DOHH2 (cell line): ENCODE measurements at regions not wholly inside any gene's neighbourhood (a gene's known extent, or its start where the extent isn't known, plus 50 kb on each side); places are given as distances from the start of the nearest gene placed in this dataset.
"Not testable (repeated sequence)": the region's sequence is repeated elsewhere in the genome, so short reads cannot be mapped to it uniquely, and the experiment has no call there.

Source experiments
- H3F3A ChIP-seq: fragments of 200-600 bp; sonication (generic), shearing (Covaris generic); 2 replicates; pipeline ENCODE4 v1.6.0; 2016; ENCODE audit warnings: antibody characterized with exemption, mild to moderate bottlenecking; ENCODE audit not compliant: control insufficient read depth, insufficient read depth
- H3K27ac ChIP-seq: fragments of 200-600 bp; sonication (generic); 2 replicates; pipeline ENCODE4 v1.5.1; 2014; ENCODE audit warnings: low read depth, mild to moderate bottlenecking, low read length, moderate library complexity
- H3K27me3 ChIP-seq: fragments of 200-600 bp; sonication (generic); 2 replicates; pipeline ENCODE4 v1.6.1; 2014; ENCODE audit warnings: mild to moderate bottlenecking, low read length, mixed read lengths; ENCODE audit not compliant: control insufficient read depth
- H3K36me3 ChIP-seq: fragments of 200-600 bp; sonication (generic); 2 replicates; pipeline ENCODE4 v1.6.1; 2014; ENCODE audit warnings: mild to moderate bottlenecking, low read length, moderate library complexity, mixed read lengths; ENCODE audit not compliant: control insufficient read depth
- H3K4me1 ChIP-seq: fragments of 200-600 bp; sonication (generic); 2 replicates; pipeline ENCODE4 v1.6.1; 2014; ENCODE audit warnings: mild to moderate bottlenecking, low read length, mixed read lengths; ENCODE audit not compliant: control insufficient read depth
- H3K4me2 ChIP-seq: fragments of 200-600 bp; sonication (generic); 2 replicates; pipeline ENCODE4 v1.6.0; 2014; ENCODE audit warnings: mild to moderate bottlenecking, low read length, moderate library complexity
- H3K4me3 ChIP-seq: fragments of 200-600 bp; sonication (generic); 2 replicates; pipeline ENCODE4 v1.5.1; 2014; ENCODE audit warnings: mild to moderate bottlenecking, low read length, mixed read lengths
- H3K79me2 ChIP-seq: fragments of 200-600 bp; sonication (generic); 2 replicates; pipeline ENCODE4 v1.6.1; 2014; ENCODE audit warnings: mild to moderate bottlenecking, low read length, mixed read lengths; ENCODE audit not compliant: control insufficient read depth
- H3K9me2 ChIP-seq: fragments of 200-600 bp; sonication (generic); replicated peaks from 2 replicates; pipeline ENCODE4 v1.6.1; 2014; ENCODE audit warnings: mild to moderate bottlenecking, low read length, mixed read lengths; ENCODE audit not compliant: control insufficient read depth
- H3K9me3 ChIP-seq: fragments of 200-600 bp; sonication (generic); 2 replicates; pipeline ENCODE4 v1.6.1; 2014; ENCODE audit warnings: antibody characterized with exemption, low read length, mixed read lengths; ENCODE audit not compliant: control insufficient read depth, insufficient read depth
- H4K20me1 ChIP-seq: fragments of 200-600 bp; sonication (generic); 2 replicates; pipeline ENCODE4 v1.6.0; 2014; ENCODE audit warnings: low read depth, mild to moderate bottlenecking, antibody characterized with exemption, low read length, moderate library complexity; ENCODE audit not compliant: control insufficient read depth, insufficient read depth
- EZH2phosphoT487 ChIP-seq: fragments of 200-600 bp; sonication (generic); IDR thresholded peaks from 2 replicates; pipeline ENCODE4 v1.6.1; 2017; ENCODE audit warnings: borderline replicate concordance, mild to moderate bottlenecking, antibody characterized with exemption, low read length, moderate library complexity, mixed read lengths
- TF ChIP-seq, protein P1 (sequence below): fragments of 200-600 bp; sonication (generic); IDR thresholded peaks from one replicate; pipeline ENCODE4 v1.5.1; 2014; ENCODE audit warnings: antibody characterized with exemption, mild to moderate bottlenecking, low read depth, low read length; ENCODE audit not compliant: poor library complexity, severe bottlenecking

DNA sequence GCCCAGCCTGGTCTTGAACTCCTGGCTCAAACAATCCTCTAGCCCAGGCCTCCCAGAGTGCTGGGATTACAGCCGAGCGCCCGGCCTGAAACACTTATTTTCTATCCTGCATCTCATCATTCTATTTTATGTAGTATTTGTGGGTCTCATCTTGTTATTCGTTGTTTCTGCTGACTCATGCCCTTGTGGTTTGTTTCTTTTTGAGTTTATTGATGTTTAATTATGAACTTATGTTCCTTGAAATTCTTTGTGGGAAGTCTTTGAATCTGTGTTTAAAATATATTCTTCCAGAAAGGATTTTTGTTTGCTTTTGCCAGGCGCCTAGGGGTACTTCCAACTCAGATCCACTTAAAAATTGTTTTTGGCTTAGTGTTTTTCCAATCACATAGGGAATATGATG is 78.3 kb upstream of the C15orf39 start:
- H3K4me1 ChIP-seq: 0 out of 2 replicates have a peak, but pooled peaks cover 2% of the 10 kb centered on the region
- no peaks in the 10 kb centered on the region for H4K20me1 ChIP-seq
- H3F3A ChIP-seq: no peaks in the 10 kb centered on the region
- H3K4me3 ChIP-seq: no peak overlapping the region
- H3K36me3 ChIP-seq: no peaks in the 10 kb centered on the region
- H3K79me2 ChIP-seq: no peaks in the 10 kb centered on the region
- H3K27ac ChIP-seq: no peak overlapping the region
- H3K27me3 ChIP-seq: no peaks in the 10 kb centered on the region
- no peak for TF ChIP-seq EZH2phosphoT487
- TF ChIP-seq, protein P1, sequence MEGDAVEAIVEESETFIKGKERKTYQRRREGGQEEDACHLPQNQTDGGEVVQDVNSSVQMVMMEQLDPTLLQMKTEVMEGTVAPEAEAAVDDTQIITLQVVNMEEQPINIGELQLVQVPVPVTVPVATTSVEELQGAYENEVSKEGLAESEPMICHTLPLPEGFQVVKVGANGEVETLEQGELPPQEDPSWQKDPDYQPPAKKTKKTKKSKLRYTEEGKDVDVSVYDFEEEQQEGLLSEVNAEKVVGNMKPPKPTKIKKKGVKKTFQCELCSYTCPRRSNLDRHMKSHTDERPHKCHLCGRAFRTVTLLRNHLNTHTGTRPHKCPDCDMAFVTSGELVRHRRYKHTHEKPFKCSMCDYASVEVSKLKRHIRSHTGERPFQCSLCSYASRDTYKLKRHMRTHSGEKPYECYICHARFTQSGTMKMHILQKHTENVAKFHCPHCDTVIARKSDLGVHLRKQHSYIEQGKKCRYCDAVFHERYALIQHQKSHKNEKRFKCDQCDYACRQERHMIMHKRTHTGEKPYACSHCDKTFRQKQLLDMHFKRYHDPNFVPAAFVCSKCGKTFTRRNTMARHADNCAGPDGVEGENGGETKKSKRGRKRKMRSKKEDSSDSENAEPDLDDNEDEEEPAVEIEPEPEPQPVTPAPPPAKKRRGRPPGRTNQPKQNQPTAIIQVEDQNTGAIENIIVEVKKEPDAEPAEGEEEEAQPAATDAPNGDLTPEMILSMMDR: no peak
- no peaks in the 10 kb centered on the region for H3K9me3 ChIP-seq
- no peak overlapping the region for H3K4me2 ChIP-seq
- no peaks in the 10 kb centered on the region for H3K9me2 ChIP-seq

DNA sequence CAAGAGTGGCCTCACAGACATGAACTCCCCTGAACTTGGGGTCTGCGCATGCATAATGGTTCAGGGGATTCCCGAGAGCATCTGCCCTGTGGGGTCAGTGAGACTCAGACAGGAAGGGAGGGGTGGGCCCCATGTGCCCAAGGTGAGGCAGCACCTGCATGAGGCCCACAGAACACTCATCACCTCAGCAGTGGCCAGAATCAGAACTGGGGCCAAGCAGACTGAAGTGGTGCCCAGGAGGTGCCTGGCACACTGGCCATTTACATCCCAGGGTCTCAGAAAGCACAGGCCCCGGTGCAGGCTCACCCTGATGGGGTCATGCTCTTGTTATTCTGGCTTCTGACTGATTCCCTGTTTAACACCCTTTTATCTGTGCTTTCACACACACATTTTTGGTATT is 77.4 kb upstream of the C15orf39 start:
- not testable (repeated sequence) for H3K36me3 ChIP-seq, H3K79me2 ChIP-seq, H3F3A ChIP-seq, H3K27me3 ChIP-seq, H3K9me3 ChIP-seq, H3K4me1 ChIP-seq, H3K4me3 ChIP-seq, H4K20me1 ChIP-seq, H3K9me2 ChIP-seq, H3K27ac ChIP-seq, H3K4me2 ChIP-seq

DNA sequence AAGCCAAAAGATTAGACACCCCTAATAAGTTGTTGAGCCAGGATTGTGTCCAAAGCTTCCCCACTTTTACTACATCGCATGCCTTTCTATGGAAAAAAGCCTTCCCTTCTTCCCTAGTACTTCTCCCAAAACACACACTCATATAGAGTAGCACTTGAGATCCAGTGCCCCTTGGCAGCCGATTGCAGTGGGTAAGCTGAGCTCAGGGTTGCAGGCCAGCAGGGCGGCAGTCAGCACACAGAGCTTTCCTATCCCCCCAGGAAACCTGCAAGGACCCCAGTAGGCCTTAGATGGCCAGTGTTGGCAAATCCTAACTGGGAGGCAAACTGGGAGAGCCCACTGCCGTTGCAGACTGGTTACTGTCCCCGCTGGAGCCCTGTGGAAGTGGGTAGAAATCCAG is 75.7 kb upstream of the C15orf39 start:
- Histone ChIP-seq H4K20me1 (no peaks in the 10 kb centered on the region), H3K79me2 (no peaks in the 10 kb centered on the region), H3K9me3 (no peaks in the 10 kb centered on the region), H3K4me1 (0 out of 2 replicates have a peak, but pooled peaks cover 3% of the 10 kb centered on the region), H3F3A (no peaks in the 10 kb centered on the region), H3K27ac (no peak overlapping the region), H3K4me2 (no peak overlapping the region), H3K27me3 (no peaks in the 10 kb centered on the region), H3K4me3 (no peak overlapping the region), H3K36me3 (no peaks in the 10 kb centered on the region), H3K9me2 (no peaks in the 10 kb centered on the region)
- TF ChIP-seq, protein P1: no peak
- no peak for TF ChIP-seq EZH2phosphoT487

DNA sequence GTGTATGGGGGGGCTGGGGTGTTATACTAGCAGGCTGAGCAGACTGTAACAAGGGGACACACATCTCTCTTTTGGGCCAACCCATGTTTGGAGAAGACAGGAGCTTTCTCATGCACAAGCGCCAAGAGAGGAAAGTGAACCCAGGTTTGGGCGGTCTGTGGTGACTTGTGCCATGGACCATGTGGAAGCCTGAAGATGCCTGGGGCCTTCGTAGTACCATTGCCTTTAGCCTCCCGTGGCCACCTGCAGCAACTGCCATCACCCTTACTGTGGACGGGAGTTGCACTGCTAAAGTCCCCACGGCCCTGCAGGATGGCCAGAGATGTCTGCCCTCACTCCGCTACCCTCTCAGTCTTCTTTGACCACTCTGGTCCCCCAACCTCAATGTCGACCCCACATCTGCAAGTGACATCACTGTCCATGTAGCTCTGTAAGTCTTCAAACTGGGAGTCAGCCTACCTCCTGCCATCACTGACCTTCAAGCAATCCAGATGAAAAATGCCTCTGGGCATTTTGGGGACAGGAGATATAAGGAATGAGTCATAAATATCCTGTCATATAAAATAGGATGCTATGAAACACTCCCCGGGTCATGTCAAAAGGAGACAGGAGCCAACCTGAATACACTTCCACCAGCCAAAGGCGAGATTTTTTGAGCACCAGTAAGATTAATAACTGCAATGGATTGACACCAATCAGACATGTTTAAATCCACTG is 74.7 kb upstream of the C15orf39 start:
- no peak overlapping the region for H3K4me3 ChIP-seq
- no peaks in the 10 kb centered on the region for H3K79me2 ChIP-seq
- H4K20me1 ChIP-seq: no peaks in the 10 kb centered on the region
- no peaks in the 10 kb centered on the region for H3K9me2 ChIP-seq
- no peaks in the 10 kb centered on the region for H3F3A ChIP-seq
- no peaks in the 10 kb centered on the region for H3K9me3 ChIP-seq
- H3K27me3 ChIP-seq: no peaks in the 10 kb centered on the region
- H3K4me2 ChIP-seq: no peak overlapping the region
- H3K4me1 ChIP-seq: 0 out of 2 replicates have a peak, but pooled peaks cover 3% of the 10 kb centered on the region
- no peak overlapping the region for H3K27ac ChIP-seq
- TF ChIP-seq EZH2phosphoT487: no peak
- TF ChIP-seq, protein P1: no peak
- H3K36me3 ChIP-seq: no peaks in the 10 kb centered on the region
